Omental fat pad (tissue), 3 donors: ENCODE measurements at regions not wholly inside any gene's neighbourhood (a gene's known extent, or its start where the extent isn't known, plus 50 kb on each side); places are given as distances from the start of the nearest gene placed in this dataset.

Experiments used
- ATAC-seq: fragments of 150-250 bp; one replicate; pipeline ENCODE4 v1.9.1; 2016; ENCODE audit warnings: mild to moderate bottlenecking, moderate library complexity; ENCODE audit not compliant: low FRiP score
- DNase-seq: peaks from one replicate; pipeline ENCODE4 v3.0.0-alpha.2; 2019; ENCODE audit warnings: low spot score
- TF ChIP-seq, protein P1 (sequence below), 3 donors: fragments of 450-650 bp; IDR thresholded peaks; one replicate each; pipeline ENCODE4 v1.5.1; 2016 to 2017; ENCODE audit warnings: antibody characterized with exemption in 3 of 3, mild to moderate bottlenecking in 3 of 3, moderate library complexity in 2 of 3

DNA sequence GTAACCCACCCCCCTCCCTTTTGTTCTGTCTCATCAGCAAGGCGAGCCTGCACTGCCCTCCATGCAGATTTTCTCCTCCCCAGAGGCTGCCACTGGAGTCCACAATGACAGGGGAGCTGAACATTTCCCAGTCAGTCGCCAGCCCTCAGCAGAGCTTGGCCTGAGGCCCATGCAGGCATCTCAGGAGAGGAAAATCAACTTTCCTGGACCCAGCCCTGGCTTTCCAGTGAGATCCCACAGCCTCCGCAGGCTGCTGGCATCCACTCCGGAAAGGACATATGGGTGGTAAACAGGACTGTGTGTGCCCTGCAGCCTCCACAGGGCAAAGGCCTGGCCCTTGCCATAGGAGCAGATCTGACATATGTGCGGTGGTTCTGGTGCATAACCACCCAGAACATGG lies 253.8 kb downstream of the TNS1 start:
- no peak for DNase-seq

DNA sequence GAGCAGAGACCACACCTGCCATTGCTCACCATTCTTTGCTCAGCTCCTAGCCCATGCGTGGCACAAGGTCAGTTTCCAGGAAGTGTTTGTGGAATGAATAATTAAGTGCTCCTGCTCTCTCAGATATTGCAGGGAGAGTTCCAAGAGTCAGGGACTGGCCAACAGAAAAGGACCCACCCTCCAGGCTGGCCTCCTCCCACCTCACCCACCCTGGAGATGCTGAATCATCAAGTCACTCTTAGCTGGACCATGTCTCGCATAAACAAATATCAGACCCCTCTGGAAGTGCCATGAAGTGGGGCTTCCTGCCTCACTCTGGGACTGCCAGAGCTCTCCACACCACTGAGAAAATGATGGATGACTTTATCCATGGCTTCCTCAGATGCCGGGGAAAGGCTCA lies 256.0 kb downstream of the TNS1 start:
- no peak for ATAC-seq
- TF ChIP-seq, protein P1, sequence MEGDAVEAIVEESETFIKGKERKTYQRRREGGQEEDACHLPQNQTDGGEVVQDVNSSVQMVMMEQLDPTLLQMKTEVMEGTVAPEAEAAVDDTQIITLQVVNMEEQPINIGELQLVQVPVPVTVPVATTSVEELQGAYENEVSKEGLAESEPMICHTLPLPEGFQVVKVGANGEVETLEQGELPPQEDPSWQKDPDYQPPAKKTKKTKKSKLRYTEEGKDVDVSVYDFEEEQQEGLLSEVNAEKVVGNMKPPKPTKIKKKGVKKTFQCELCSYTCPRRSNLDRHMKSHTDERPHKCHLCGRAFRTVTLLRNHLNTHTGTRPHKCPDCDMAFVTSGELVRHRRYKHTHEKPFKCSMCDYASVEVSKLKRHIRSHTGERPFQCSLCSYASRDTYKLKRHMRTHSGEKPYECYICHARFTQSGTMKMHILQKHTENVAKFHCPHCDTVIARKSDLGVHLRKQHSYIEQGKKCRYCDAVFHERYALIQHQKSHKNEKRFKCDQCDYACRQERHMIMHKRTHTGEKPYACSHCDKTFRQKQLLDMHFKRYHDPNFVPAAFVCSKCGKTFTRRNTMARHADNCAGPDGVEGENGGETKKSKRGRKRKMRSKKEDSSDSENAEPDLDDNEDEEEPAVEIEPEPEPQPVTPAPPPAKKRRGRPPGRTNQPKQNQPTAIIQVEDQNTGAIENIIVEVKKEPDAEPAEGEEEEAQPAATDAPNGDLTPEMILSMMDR (IDR thresholded peaks at IDR 0.05): no peak
- no peak for DNase-seq

More for the DNA sequence above, 253.8 kb downstream of the TNS1 start:
- TF ChIP-seq, protein P1 (IDR thresholded peaks at IDR 0.05): no peak
- ATAC-seq: no peak

DNA sequence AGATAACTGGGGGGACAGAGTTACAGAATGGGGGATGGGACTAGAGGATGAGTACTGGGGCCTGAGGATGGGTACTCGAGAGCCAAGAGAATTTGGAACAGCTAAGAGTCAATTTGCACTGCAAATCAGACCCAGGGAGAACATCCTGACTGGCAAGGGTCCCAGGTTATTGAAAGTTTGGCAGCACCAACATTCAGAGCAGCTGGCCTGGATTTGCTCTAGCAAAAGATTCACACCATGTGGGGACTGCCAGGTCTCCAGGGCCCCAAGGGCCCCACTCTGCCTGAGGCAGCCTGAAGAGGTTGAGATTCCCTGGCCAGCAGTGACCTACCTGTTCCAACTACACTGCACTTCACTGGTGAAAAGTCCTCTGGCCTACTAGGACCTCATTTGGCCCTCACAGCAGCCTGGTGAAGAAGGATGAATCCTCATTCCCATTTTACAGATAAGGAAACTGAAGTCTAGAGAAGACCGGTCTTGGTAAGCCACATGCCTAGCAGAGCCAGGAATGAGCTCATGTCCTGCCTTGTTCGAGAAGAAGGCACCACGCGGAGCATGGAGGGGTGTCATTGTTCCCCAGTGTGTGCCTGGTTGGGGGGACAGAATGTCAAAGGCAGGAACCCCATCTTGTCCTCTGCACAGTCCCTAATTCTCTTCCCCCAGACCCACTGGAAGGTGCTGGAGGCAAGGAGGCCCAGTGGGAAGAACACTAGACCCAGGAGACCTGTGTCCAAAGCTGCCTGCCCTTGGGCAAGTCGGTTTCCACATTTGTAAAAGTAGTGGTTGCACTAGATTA lies 258.6 kb downstream of the TNS1 start:
- TF ChIP-seq, protein P1 (IDR thresholded peaks at IDR 0.05): no peak
- ATAC-seq: no peak
- no peak for DNase-seq

DNA sequence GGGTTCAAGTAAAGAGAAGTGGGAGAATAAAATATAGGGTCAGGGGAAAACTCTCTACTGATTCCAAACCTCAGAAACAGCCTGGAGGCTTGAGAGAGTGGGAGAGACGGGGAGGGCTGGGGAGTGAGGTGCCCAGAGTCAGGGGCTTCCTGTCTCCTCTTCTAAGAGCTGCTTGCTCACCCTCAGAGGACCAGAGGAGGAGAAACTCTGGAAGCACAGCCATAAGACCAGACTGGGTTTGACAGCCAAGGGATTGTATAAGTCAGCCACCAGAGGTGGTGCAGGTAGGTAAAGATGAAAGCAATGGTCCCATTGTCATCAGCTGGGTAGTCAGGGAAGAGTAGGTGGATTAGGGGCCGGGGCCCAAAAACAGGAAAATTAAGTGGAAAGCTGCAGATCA lies 259.4 kb downstream of the TNS1 start:
- no peak for ATAC-seq

DNA sequence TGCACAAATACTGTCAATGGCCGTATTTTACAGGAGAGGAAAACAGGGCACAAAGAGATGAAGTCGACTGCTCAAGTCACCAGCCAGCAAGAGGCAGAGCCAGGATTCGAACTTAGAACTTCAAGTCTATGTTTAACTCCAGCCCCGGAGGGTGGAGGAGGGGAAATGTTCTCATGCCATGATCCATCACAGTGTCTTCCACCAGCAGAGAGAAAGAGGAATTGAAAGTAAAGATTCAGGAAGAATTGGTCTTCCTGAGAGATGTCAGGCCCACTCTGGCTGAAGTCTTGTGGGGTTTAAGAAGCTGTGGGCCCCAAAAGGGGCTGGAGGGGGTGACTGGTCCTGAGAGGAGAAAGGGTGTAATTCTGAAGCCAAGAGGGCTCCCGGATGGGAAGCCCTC lies 260.0 kb downstream of the TNS1 start:
- DNase-seq (no peak), ATAC-seq (no peak)
- TF ChIP-seq, protein P1 (IDR thresholded peaks at IDR 0.05): no peak

More for the DNA sequence above, 259.4 kb downstream of the TNS1 start:
- no peak for DNase-seq
- TF ChIP-seq, protein P1 (IDR thresholded peaks at IDR 0.05): no peak

DNA sequence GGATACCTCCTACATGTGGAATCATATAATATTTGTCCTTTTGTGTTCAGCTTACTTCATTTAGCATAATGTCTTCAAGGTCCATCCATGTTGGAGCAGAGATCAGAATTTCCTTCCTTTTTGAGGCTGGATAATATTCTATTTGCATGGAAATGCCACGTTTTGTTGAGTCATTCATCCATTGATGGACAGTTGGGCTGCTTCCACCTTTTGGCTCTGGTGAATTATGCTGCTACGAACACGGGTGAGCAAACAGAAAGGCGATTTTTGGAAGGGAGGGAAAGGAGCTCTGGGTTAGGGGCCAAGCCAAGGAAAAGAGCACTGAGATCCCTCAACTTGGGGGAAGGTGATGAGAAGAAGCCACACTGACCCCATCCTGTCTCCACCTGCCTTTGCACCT lies 260.5 kb downstream of the TNS1 start:
- DNase-seq (no peak), ATAC-seq (no peak)
- TF ChIP-seq, protein P1 (IDR thresholded peaks at IDR 0.05): no peak

DNA sequence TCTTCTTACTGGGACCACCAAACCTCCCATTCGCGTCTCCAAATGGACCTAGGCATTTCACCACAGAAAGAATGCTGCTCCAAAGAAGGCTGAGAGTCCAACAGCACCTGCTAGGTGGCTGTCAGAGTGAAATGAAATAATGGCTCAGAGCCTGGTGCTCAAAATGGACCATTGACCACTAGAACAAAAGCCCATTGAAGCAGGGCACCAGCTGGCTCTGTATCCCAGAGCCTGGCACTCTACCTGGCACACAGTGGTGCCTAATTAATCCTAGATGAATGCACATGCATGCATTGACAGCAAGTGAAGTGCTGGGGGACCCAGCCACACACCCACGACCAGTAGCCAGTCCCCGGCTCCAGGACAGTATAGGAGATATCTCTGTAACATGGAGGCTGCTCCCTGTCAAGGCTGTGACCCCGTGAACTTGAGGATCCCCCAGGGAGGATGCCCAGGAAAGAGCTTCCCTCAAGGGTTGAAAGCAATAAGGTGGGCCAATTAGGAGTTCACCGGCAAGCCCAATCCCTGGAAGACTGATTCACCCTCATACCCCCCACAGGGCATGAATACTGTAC lies 261.3 kb downstream of the TNS1 start:
- ATAC-seq: no peak
- TF ChIP-seq, protein P1 (IDR thresholded peaks at IDR 0.05): no peak
- DNase-seq: no peak
